Epithelial cell of esophagus (primary cell): ENCODE measurements at regions not wholly inside any gene's neighbourhood (a gene's known extent, or its start where the extent isn't known, plus 50 kb on each side); places are given as distances from the start of the nearest gene placed in this dataset.

ENCODE experiments used
- DNase-seq: peaks from one replicate; pipeline ENCODE4 v3.0.0; 2010; ENCODE audit warnings: low read depth
- H3K4me3 ChIP-seq: 2 replicates; pipeline ENCODE4 v1.5.1; 2011; ENCODE audit warnings: mild to moderate bottlenecking, low read length, control low read depth
- CTCF ChIP-seq: IDR thresholded peaks from 2 replicates; pipeline ENCODE4 v1.5.1; 2011; ENCODE audit warnings: low read depth, mild to moderate bottlenecking, low read length, control low read depth, inconsistent platforms; ENCODE audit not compliant: insufficient read depth; ENCODE audit errors: missing control alignments

DNA sequence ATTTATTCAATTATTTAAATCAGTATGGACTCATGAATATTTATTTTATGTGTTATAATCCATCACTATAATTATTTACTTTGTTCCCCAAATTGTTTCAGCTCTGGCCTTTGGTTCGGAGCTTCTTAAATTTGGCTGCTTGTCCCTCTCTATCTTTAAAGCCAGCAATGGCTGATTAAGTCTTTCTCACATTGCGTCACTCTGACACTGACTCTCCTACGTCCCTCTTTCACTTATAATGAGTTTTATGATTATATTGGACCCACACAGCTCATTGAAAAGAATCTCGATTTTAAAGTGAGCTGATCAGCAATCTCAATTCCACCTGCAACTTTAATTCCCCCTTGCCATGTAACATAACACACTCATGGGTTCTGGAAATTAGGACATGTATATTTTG lies 185.2 kb upstream of the SLC39A10 start:
- TF ChIP-seq CTCF, result no peak
- H3K4me3 ChIP-seq, result no peak overlapping the region
- no peak for DNase-seq

GRCh38 chr2:195471163-195471562 lies 185.9 kb upstream of the SLC39A10 start:
- TF ChIP-seq CTCF, result no peak
- DNase-seq, result no peak
- H3K4me3 ChIP-seq, result no peak overlapping the region

DNA sequence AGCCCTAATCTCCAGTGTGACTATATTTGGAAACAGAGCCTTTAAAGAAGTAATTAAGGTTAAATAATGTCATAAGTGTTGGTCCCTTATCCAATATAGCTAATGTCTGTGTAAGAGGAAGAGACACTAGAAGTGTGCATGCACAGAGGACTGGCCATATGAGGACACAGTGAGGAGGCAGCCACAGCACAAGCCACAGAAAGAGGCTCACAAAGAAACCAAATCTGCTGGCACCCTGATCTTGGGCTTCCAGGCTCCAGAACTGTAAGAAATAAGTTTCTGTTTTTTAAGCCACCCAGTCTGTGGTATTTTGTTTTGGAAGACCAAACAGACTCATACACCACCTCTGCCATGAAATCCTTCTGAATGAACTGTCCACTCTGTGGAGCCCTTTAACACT lies 186.4 kb upstream of the SLC39A10 start:
- no peak for TF ChIP-seq CTCF
- no peak for DNase-seq
- H3K4me3 ChIP-seq, result no peak overlapping the region

GRCh38 chr2:195468771-195469170 lies 188.3 kb upstream of the SLC39A10 start:
- no peak overlapping the region for H3K4me3 ChIP-seq
- no peak for TF ChIP-seq CTCF
- no peak for DNase-seq

GRCh38 chr2:195466427-195466826 lies 190.6 kb upstream of the SLC39A10 start:
- TF ChIP-seq CTCF, result no peak
- no peak overlapping the region for H3K4me3 ChIP-seq
- DNase-seq, result no peak

DNA sequence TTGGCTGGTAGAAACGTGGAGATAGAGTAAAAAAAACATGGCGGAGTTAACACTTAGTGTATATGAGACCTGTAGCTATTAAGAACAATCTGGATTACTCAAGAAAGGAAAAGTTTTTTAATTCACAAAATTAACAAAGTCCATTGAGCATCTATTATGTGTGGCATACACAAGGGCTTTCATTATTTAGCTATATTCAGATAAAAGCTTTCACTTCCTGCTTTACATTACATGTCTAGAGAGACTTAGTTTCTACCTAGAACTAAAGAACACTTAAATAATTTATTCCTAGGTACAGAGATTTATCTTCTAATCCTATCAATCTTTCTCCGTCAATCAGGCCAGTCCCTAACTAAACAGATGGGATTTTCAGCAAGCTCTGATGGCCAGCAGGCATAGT lies 196.0 kb upstream of the SLC39A10 start:
- H3K4me3 ChIP-seq, result no peak overlapping the region
- DNase-seq, result no peak
- TF ChIP-seq CTCF, result no peak

DNA sequence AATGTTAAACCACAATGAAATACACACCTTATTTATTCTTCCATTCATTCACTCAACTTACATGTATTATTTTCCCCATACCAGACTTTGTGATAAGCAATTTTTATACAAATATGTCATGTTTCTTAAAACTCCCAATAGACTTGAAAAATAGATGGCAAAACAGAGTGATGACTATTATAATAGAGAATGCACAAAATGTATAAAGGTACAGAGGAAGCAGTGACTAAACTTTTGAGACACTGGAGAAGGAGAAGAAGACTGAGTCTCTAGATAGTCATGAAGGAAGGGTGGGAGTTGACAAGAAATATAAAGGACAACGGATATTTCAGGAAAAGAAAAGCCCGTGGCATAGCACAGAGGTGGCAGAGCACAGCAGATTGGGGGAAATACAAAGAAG lies 198.1 kb upstream of the SLC39A10 start:
- no peak for DNase-seq
- no peak overlapping the region for H3K4me3 ChIP-seq
- no peak for TF ChIP-seq CTCF
